Stimulated activated CD4-positive, alpha-beta T cell treated with anti-CD3 and anti-CD28 coated beads, Interleukin-1b, Interleukin-23, amount 100 ng/mL, for 48 hours (primary cell): ENCODE measurements at regions not wholly inside any gene's neighbourhood (a gene's known extent, or its start where the extent isn't known, plus 50 kb on each side); places are given as distances from the start of the nearest gene placed in this dataset.
"Not testable (repeated sequence)": the region's sequence is repeated elsewhere in the genome, so short reads cannot be mapped to it uniquely, and the experiment has no call there.

ENCODE experiments used
- DNase-seq: peaks from one replicate; pipeline ENCODE4 v3.0.0-alpha.2; 2020

DNA sequence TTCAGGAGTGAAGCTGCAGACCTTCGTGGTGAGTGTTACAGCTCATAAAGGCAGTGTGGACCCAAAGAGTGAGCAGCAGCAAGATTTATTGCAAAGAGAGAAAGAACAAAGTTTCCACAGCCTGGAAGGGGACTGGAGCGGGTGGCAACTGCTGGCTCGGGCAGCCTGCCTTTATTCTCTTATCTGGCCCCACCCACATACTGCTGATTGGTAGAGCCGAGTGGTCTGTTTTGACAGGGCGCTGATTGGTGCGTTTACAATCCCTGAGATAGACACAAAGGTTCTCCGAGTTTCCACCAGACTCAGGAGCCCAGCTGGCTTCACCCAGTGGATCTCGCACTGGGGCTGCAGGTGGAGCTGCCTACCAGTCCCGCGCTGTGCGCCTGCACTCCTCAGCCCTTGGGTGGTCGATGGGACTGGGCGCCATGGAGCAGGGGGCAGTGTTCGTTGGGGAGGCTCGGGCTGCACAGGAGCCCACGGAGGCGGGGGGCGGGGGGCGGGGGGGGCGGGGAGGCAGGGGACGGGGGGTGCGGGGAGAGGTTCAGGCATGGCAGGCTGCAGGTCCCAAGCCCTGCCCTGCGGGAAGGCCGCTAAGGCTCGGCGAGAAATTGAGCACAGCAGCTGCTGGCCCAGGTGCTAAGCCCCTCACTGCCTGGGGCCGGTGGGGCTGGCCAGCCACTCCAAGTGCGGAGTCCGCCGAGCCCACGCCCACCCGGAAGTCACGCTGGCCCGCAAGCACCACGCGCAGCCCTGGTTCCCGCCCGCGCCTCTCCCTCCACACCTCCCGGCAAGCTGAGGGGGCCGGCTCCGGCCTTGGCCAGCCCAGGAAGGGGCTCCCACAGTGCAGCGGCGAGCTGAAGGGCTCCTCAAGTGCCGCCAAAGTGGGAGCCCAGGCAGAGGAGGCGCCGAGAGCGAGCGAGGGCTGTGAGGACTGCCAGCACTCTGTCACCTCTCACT is 59.9 kb upstream of the EN2 start:
- not testable (repeated sequence) for DNase-seq

DNA sequence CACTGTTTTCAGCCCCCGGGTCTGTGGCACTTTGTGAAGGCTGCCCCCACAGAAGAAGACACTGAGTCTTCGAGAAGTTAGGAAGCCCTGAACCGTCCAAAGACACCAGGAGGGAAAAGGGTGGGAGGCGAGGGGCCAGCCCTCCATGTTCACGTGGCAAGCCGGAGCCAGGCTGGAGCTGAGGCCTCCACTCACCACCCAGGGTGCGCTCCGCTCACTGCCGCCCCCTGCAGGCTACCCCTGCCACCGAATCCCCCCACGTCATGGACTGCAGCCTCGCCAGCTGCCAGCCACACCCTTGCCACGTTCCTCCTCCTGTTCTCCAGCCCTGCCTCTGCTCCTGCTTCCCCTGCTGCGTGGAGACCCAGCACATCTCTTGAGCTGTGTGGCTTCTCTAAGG is 59.0 kb upstream of the EN2 start:
- DNase-seq = peak; percentile 25

DNA sequence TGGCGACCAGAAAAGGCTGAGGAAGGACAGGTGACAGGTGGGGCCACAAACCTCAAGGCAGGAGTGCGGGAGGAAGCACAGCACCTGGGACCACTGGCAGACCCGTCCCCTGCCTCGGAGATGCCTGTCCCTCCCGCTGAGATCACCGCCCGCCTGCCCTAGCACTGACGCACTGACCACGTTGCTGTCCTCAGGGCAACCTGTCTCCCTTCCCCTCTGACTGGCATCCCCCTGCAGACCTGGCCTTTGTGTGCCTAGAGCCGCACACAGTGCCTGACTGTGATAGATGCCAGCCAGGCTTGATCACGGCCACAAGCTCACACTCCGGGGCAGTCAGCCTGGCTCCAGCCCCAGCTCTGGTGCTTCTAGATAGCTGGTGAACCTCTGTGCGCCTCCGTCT is 58.4 kb upstream of the EN2 start:
- no peak for DNase-seq

DNA sequence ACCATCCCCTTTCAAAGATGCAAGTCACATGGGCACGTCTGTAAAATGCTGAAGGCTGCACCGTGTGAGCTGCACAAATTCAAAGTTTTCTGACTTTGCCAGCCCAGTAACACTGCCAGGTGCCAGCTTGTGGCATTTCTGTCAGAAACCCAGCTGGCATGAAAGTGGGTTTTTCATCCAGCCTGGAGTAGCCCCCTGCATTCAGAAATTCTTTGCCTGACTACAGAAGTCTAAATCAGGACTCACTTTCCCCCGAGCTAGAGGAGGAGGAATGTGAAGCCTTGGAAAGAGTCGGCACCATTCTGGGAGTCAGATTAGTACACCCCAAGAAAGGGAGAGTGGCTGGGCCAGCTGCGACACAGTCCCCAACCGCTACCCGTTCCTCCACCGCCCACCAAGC is 56.7 kb upstream of the EN2 start:
- no peak for DNase-seq

DNA sequence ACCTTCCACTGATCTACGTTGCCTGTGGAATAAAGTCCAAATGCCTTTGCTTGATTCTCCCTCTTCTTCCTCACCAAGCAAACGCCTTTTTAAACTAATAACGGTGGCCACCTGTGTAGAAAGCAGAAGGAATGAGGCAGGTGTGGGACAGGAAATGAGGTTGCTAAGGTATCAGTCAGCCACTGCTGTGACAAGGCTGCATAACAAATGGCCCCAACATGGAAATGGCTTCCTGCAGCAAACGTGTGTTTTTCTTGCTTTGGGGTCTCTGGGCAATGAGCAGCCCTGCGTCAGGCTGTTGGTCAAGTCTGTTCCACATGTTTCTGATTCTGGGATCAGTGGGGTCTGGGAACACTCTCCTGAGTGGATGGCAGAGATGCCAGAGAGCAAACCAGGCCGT is 56.0 kb upstream of the EN2 start:
- no peak for DNase-seq

DNA sequence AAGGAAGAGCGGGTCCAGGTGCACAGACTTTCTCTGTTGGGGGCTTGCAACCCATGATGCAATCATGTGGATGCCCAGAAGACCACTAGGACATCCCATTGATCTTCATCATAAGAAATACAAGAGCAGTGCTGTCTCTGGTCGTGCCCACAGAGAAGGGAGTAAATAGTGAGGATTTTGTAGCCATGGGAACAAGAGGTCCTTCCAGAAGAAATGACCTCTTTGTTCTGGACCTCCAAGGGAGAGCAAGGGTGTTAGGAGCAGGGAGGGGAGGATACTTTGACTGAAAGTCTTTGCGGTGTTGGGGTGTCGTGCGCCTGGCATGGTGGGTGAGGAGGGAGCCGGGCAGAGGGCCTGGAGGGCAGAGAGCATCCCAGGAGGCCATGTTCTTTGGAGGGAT is 55.0 kb upstream of the EN2 start:
- no peak for DNase-seq

DNA sequence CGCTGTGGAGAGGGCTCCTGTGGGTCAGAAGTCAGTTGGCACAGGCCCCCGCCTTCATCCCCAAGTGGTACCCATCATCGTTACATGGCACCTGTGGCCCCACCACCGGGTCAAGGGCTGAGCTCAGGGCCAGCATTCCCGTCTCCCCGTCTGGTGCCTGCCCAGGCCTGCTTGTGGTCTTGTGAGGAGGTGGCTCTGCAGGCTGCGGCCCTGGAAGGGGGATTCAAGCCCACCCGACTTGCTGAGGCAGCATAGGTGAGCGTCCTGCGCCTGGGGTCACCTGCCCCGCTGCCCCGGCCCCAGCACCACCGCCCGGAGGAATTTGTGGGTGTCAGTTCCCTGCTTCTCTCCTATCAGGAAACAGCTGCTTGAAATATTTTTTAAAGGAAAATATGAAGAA is 53.0 kb upstream of the EN2 start:
- DNase-seq = no peak

DNA sequence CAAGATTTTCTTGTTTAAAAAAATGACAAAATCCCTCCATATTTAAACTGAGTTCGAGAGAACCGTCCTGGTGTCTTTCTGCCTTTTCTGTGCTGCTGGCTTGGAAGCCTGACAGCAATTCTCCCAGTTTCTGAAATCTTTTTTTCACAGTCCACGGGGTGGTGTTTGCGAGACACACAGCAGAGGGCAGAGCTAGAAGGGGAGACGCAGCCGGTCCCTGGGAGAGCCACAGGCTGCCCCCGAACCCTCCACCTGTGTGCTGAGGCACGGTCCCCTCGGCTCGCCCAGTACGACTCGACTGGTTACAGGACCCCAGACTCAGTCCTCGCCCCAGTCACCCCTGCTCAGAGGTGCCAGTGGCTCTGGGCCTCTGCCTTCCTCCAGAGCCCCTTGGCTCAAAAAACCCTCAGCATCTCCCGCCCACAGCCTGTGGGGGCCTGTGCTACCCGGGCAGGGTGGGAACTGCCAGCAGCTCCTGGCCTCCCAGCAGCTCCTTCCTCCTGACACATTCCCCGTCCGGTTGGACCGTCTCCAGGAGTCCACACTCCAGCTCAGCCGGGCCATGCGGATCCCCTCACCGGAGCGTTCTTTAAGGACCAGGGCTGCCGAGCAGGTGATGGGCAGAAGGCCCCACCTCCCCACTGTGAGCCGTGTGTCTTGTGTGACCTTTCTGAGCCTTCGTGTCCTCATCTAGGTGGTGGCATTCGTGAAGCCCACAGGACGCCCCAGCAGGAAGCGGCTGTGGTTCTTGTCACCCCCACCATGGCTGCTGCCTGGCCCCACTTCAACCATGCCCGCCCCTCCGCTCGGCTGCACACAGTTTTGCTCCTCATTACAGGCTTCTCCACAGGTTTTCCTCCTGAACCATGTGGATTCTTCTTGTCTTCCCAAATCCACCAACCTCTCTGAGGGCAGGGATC is 52.3 kb upstream of the EN2 start:
- DNase-seq = no peak

DNA sequence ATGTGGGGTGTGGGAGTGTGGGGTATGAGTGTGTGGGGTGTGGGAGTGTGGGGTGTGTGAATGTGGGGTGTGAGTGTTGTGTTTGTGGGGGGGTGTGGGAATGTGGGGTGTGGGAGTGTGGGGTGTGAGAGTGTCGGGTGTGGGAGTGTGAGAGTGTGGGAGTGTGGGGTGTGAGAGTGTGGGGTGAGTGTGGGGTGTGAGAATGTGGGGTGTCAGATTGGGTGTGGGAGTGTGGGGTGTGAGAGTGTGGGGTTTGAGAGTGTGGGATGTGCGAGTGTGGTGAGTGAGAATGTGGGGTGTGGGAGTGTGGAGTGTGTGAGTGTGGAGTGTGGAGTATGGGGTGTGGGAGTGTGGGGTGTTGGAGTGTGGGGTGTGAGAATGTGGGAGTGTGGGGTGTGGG is 50.1 kb upstream of the EN2 start:
- no peak for DNase-seq
